Nucleus accumbens (tissue), 56 donors: ENCODE measurements at regions not wholly inside any gene's neighbourhood (a gene's known extent, or its start where the extent isn't known, plus 50 kb on each side); places are given as distances from the start of the nearest gene placed in this dataset.

ENCODE experiments used
- DNase-seq, 56 donors: peaks; one replicate each; lab custom pipeline; 2025; lab: John Stamatoyannopoulos, UW

GRCh38 chr2:128692895-128693742 lies 374.5 kb upstream of the HS6ST1 start:
- no peak for DNase-seq

DNA sequence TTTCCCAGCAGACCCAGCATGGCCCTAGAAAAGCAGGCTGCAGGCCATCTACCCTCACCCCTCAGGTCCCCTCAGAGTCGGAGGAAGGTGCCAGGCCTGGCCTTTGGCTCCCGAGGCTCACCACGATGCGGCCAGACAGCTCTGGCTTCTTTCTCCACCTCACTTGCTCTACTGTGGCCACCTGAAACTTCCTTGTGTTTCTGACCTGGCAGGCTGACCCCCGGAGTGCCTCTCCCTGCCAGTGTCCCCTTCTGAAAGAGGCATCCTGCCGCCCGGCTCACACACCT lies 375.0 kb upstream of the HS6ST1 start:
- DNase-seq = no peak

- no peak for DNase-seq
These were observed 377.1 kb upstream of the HS6ST1 start for GRCh38 chr2:128695646-128696220.

GRCh38 chr2:128696421-128696820 lies 377.8 kb upstream of the HS6ST1 start:
- no peak for DNase-seq

DNA sequence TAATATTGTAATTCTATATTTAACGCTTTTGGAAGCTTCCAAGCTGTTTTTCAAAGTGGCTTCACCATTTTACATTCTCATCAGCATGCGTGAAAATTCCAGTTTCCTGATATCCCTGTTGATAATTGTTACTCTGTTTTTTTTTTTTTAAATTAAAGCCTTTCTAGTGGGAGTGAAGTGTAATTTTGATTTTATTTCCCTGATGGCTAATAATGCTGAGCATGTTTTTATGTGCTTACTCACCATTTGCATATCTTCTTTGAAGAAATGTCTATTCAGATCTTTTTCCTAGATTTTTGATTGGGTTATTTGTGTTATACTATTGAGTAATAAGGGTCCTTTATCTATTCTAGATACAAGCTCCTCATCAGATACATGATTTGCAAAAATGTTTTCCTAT lies 382.8 kb upstream of the HS6ST1 start:
- no peak for DNase-seq

DNA sequence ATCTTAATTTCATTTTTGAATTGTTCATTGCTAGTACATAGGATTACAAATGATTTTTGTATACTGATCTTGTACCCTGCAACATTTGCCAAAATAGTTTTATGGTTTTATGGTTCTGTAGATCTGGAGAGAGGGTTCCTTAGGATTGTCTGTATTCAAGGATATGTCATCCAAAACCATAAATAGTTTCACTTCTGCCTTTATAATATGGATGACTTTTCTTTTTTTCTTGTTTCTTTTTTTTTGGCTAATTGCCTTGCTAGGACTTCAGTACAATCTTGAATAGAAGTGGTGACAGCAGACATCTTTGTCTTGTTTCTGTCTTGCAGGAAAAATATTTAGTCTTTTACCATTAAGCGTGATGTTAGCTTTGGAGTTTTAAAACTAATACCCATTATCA lies 383.9 kb upstream of the HS6ST1 start:
- no peak for DNase-seq

GRCh38 chr2:128708106-128708816 lies 389.6 kb upstream of the HS6ST1 start:
- no peak for DNase-seq

GRCh38 chr2:128710242-128710641 lies 391.6 kb upstream of the HS6ST1 start:
- no peak for DNase-seq

GRCh38 chr2:128710729-128711128 lies 392.1 kb upstream of the HS6ST1 start:
- no peak for DNase-seq

DNA sequence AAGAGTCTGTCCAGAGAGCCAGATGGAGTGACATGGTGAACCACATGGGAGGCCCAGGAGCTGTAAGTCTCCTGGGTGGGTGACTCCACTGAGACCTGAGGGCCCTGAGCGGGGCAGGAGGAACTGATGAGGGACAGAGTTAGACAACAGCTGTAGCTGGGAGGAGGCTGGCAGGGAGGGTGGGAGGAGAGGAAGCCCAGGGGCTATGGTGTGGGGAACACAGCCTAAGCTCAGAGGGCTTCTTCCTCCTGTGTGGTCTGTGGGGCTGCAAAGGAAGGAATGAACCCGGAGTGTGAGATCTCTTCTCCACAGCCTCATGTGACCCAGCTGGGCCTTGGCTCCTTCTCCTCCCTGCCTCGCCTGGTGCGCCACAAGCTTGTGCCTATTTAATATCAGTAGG lies 395.6 kb upstream of the HS6ST1 start:
- DNase-seq = peak in 3 of 56 donors; percentile 13 to 45 (median 27)

DNA sequence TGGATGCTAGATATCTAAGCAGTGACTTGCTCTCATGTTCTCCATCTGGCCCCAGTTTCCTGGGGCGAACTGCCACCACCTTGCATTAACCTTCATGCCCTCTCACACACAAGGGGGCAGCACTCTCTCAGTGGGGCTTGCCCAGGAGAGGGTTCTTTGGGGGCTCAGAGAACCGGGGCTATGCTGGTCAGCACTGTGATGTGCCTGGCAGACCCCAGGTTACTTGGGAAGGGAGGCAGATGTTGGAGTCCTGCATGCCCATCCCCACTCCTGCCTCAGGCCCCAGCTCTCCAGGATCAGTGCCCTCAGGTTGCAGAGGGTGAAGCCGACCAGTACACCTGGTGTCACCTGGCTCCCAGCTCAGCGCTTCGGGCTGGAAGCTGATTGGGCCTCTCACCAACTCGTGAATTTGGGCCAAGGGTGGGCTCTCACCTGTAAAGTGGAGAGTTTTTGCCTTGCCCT lies 396.2 kb upstream of the HS6ST1 start:
- DNase-seq = no peak

- DNase-seq = no peak
These were observed 396.7 kb upstream of the HS6ST1 start for GRCh38 chr2:128715360-128715759.

- DNase-seq = no peak
These were observed 397.6 kb upstream of the HS6ST1 start for GRCh38 chr2:128716299-128716721.

GRCh38 chr2:128717758-128718710 lies 399.4 kb upstream of the HS6ST1 start:
- DNase-seq = no peak

DNA sequence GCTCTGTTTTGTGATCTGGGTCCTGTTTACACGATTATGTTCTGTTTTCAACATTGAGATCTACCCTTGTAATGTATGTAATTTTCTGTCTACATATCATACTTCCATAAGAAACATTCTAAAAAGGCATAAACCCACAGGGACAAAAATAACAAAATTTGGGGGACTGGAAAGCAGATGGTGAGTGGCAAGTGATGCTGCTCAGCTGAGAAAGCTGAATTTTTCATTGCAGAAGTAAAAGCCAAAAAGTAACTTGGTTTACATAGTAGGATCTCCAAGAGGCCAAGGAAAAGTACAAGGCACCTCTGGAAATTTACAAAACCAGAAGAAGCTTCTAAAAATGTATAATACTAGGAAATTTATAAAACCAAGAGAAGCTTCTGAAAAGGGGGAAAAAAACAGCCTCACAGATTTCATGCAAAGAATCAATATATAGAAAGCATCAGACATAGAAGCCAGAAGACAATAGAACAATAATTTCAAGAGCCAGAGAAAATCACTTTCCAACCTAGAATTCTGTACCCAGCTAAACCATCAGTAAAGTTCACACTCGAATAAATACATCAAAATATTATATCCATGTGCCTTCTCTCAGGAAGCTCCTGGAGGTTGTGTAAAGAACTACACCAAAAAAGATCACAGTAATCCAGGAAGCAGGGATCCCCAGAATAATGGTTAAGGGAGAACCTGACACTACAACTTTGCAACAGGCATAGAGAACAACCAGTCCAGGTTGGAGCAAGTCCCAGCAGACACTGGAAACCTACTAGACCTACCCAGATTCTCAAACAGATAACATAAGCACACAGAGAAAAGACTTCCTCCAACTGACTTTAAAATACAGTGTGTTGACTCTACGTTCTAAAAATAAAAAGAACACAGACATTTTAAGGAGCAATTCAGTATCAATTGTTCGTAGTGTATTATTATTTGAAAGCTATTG lies 401.7 kb upstream of the HS6ST1 start:
- DNase-seq = no peak

- no peak for DNase-seq
These were observed 402.4 kb upstream of the HS6ST1 start for GRCh38 chr2:128721096-128721495.

GRCh38 chr2:128722489-128722888 lies 403.8 kb upstream of the HS6ST1 start:
- no peak for DNase-seq

DNA sequence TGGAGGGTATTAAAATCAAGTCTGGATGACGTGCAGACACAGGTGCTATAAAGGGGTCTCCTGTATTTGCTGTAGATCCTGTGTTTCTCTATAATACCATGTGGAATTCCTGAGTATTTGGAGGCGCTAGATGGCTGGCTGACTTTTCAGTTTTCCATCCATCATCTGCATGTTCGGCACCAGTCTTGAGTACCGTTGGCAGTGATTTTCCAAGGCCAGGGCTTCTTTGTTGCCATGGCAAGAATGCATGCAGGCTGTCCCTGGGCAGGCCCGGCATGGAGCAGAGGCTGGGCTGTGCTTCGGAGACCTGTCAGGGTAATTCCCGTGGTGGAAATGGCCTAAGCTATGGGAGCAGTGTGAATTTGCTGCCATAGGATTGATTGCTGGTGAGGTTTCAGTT lies 405.9 kb upstream of the HS6ST1 start:
- no peak for DNase-seq

GRCh38 chr2:128724972-128725371 lies 406.3 kb upstream of the HS6ST1 start:
- no peak for DNase-seq
